NCI-H748 (cell line): ENCODE measurements at regions not wholly inside any gene's neighbourhood (a gene's known extent, or its start where the extent isn't known, plus 50 kb on each side); places are given as distances from the start of the nearest gene placed in this dataset.
A peak's percentile ranks its signal among the peaks of the same experiment; 100 is the strongest.

Experiments used
- DNase-seq: peaks from one replicate; lab custom pipeline; 2025; ENCODE audit not compliant: unreplicated experiment; lab: John Stamatoyannopoulos, UW

GRCh38 chr5:61596265-61596664, 264.2 kb downstream of the ZSWIM6 start:
- no peak for DNase-seq

- DNase-seq, result no peak
Measured at GRCh38 chr5:61597684-61598083, 265.6 kb downstream of the ZSWIM6 start.

- DNase-seq, result no peak
Measured at GRCh38 chr5:61598126-61598525, 266.1 kb downstream of the ZSWIM6 start.

- DNase-seq, result peak; percentile 63
Measured at GRCh38 chr5:61599370-61600122, 267.5 kb downstream of the ZSWIM6 start.

GRCh38 chr5:61600123-61600444, 268.0 kb downstream of the ZSWIM6 start:
- DNase-seq, result no peak

- DNase-seq, result no peak
Measured at GRCh38 chr5:61600945-61601511, 269.0 kb downstream of the ZSWIM6 start.

- no peak for DNase-seq
Measured at GRCh38 chr5:61603211-61603908, 271.3 kb downstream of the ZSWIM6 start.

- DNase-seq, result no peak
Measured at GRCh38 chr5:61604076-61605025, 272.3 kb downstream of the ZSWIM6 start.

- DNase-seq, result peak; percentile 52
Measured at GRCh38 chr5:61609840-61610677, 278.0 kb downstream of the ZSWIM6 start.

GRCh38 chr5:61610678-61611024, 278.6 kb downstream of the ZSWIM6 start:
- no peak for DNase-seq

GRCh38 chr5:61612431-61612830, 280.4 kb downstream of the ZSWIM6 start:
- DNase-seq, result no peak

GRCh38 chr5:61613679-61614078, 281.6 kb downstream of the ZSWIM6 start:
- peak; percentile 59 for DNase-seq

- DNase-seq, result no peak
Measured at GRCh38 chr5:61614606-61615005, 282.5 kb downstream of the ZSWIM6 start.

GRCh38 chr5:61617039-61617438, 285.0 kb downstream of the ZSWIM6 start:
- no peak for DNase-seq

GRCh38 chr5:61617995-61618525, 286.0 kb downstream of the ZSWIM6 start:
- peak; percentile 16 for DNase-seq

GRCh38 chr5:61618577-61618976, 286.5 kb downstream of the ZSWIM6 start:
- DNase-seq, result peak; percentile 76

GRCh38 chr5:61619289-61619688, 287.2 kb downstream of the ZSWIM6 start:
- DNase-seq, result no peak

GRCh38 chr5:61619777-61620518, 287.9 kb downstream of the ZSWIM6 start:
- no peak for DNase-seq

GRCh38 chr5:61620699-61621182, 288.7 kb downstream of the ZSWIM6 start:
- DNase-seq, result no peak
